ENCODE measurements at regions not wholly inside any gene's neighbourhood (a gene's known extent, or its start where the extent isn't known, plus 50 kb on each side); places are given as distances from the start of the nearest gene placed in this dataset.

GRCh38 chr5:52502460-52502999 lies 285.2 kb upstream of the ITGA1 start:
- no peak for DNase-seq (ENCODE audit: low read depth)
- no peak for TF ChIP-seq CTCF (IDR thresholded peaks at IDR 0.05; ENCODE audit: low read length, missing control alignments)
- H3K4me3 ChIP-seq (replicated peaks; ENCODE audit: low read depth, low read length), result no peak overlapping the region

- TF ChIP-seq CTCF (IDR thresholded peaks at IDR 0.05; ENCODE audit: low read length, missing control alignments), result no peak
- DNase-seq (ENCODE audit: low read depth), result no peak
- no peak overlapping the region for H3K4me3 ChIP-seq (replicated peaks; ENCODE audit: low read depth, low read length)
These were observed 283.0 kb upstream of the ITGA1 start for GRCh38 chr5:52504584-52505240.

- DNase-seq (ENCODE audit: low read depth), result no peak
- no peak for TF ChIP-seq CTCF (IDR thresholded peaks at IDR 0.05; ENCODE audit: low read length, missing control alignments)
- H3K4me3 ChIP-seq (replicated peaks; ENCODE audit: low read depth, low read length), result no peak overlapping the region
These were observed 270.0 kb upstream of the ITGA1 start for GRCh38 chr5:52517667-52518066.

- no peak overlapping the region for H3K4me3 ChIP-seq (replicated peaks; ENCODE audit: low read depth, low read length)
- no peak for TF ChIP-seq CTCF (IDR thresholded peaks at IDR 0.05; ENCODE audit: low read length, missing control alignments)
- DNase-seq (ENCODE audit: low read depth), result no peak
These were observed 267.5 kb upstream of the ITGA1 start for GRCh38 chr5:52520171-52520570.

GRCh38 chr5:52521236-52521635 lies 266.5 kb upstream of the ITGA1 start:
- no peak for TF ChIP-seq CTCF (IDR thresholded peaks at IDR 0.05; ENCODE audit: low read length, missing control alignments)
- DNase-seq (ENCODE audit: low read depth), result no peak
- no peak overlapping the region for H3K4me3 ChIP-seq (replicated peaks; ENCODE audit: low read depth, low read length)

- TF ChIP-seq CTCF (IDR thresholded peaks at IDR 0.05; ENCODE audit: low read length, missing control alignments), result no peak
- no peak for DNase-seq (ENCODE audit: low read depth)
- H3K4me3 ChIP-seq (replicated peaks; ENCODE audit: low read depth, low read length), result no peak overlapping the region
These were observed 264.0 kb upstream of the ITGA1 start for GRCh38 chr5:52523701-52524100.

GRCh38 chr5:52531105-52531504 lies 256.6 kb upstream of the ITGA1 start:
- DNase-seq (ENCODE audit: low read depth), result no peak
- no peak overlapping the region for H3K4me3 ChIP-seq (replicated peaks; ENCODE audit: low read depth, low read length)
- no peak for TF ChIP-seq CTCF (IDR thresholded peaks at IDR 0.05; ENCODE audit: low read length, missing control alignments)
